AG10803 (cell line): ENCODE measurements at regions not wholly inside any gene's neighbourhood (a gene's known extent, or its start where the extent isn't known, plus 50 kb on each side); places are given as distances from the start of the nearest gene placed in this dataset.

Experiments used
- DNase-seq: peaks from one replicate; pipeline ENCODE4 v3.0.0; 2010; ENCODE audit warnings: low read depth
- H3K4me3 ChIP-seq: 2 replicates; pipeline ENCODE4 v1.5.1; 2011; ENCODE audit warnings: mild to moderate bottlenecking, low read length, control low read depth
- TF ChIP-seq, protein P1 (sequence below): conservative IDR thresholded peaks from 2 replicates; pipeline ENCODE4 v1.5.1; 2011; ENCODE audit warnings: mild to moderate bottlenecking, low read length, control low read depth, inconsistent platforms

DNA sequence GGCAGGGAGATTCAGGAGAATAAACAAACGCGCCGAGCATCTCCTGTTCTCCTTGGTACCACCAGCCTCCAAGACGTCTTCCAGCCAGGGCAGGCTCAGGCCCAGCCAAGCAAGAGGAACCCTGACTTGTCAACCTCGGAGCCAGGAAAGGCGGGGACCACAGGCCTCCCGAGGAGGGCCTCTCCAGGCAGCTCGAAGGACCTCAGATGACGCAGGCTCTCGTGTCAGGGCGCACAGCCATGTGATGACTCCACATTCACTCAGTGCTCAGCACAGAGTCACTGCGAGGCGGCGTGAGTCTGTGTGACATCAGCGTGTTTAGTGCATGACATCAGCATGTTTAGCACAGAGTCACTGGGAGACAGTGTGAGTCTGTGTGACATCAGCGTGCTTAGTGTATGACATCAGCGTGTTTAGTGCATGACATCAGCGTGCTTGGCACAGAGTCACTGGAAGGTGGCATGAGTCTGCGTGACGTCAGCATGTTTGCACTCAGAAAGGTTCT is 241.4 kb downstream of the BRD1 start:
- TF ChIP-seq, protein P1, sequence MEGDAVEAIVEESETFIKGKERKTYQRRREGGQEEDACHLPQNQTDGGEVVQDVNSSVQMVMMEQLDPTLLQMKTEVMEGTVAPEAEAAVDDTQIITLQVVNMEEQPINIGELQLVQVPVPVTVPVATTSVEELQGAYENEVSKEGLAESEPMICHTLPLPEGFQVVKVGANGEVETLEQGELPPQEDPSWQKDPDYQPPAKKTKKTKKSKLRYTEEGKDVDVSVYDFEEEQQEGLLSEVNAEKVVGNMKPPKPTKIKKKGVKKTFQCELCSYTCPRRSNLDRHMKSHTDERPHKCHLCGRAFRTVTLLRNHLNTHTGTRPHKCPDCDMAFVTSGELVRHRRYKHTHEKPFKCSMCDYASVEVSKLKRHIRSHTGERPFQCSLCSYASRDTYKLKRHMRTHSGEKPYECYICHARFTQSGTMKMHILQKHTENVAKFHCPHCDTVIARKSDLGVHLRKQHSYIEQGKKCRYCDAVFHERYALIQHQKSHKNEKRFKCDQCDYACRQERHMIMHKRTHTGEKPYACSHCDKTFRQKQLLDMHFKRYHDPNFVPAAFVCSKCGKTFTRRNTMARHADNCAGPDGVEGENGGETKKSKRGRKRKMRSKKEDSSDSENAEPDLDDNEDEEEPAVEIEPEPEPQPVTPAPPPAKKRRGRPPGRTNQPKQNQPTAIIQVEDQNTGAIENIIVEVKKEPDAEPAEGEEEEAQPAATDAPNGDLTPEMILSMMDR, result no peak

GRCh38 chr22:49585461-49586243 is 242.0 kb downstream of the BRD1 start:
- no peak overlapping the region for H3K4me3 ChIP-seq
- no peak for DNase-seq
- TF ChIP-seq, protein P1, result no peak

More for the DNA sequence above, 241.4 kb downstream of the BRD1 start:
- no peak overlapping the region for H3K4me3 ChIP-seq
- DNase-seq, result no peak

DNA sequence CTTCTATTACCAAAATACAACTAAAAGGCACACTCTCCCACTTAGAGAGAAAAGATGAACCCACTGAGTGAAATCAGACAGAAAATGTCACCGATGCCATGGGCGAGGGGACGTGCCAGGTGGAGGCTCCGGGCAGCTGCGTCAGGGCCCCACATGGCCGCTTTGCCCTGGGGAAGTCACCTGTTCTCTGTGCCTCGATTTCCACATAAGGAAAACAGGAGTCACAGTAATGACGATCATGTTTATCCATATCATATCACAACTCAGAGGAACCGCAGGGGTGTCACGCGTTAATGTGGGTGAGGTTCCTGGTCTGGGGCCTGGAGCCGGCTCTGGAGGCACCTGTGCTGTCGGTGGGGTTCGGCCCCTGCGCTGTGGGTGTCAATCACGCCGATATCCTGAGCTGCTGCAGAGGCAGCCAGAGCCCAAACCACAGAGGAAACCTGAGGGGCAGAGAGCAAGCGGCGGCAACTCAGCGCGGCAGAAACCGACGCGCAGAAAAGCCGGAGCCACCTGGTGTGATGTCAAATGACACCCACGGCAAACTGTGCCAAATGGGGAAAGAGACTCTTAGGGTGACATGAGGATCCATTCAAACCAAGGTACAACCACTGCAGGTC is 243.7 kb downstream of the BRD1 start:
- no peak overlapping the region for H3K4me3 ChIP-seq
- TF ChIP-seq, protein P1, result no peak
- DNase-seq, result no peak

DNA sequence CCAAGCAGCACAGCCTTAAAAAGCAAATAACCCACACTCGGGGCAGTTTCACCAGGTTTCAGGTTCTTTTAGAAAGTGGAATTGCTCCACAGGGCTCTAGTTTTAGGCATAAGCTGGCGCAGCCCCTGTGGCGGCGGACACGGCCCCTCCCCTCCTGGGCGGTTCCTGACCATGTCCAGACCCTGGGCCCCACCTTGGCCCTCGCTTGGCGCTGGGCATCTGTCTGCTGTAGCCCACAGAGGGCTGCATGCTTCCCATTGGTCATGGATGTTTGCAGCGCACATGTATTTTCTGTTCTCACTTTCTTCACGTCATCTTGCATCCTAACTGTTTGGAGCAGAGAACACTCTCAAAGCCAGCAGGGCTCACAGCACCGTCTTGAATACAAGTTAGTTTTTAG is 244.3 kb downstream of the BRD1 start:
- TF ChIP-seq, protein P1, result no peak
- H3K4me3 ChIP-seq, result no peak overlapping the region
- DNase-seq, result no peak

GRCh38 chr22:49582678-49583077 is 245.0 kb downstream of the BRD1 start:
- H3K4me3 ChIP-seq, result no peak overlapping the region
- TF ChIP-seq, protein P1, result no peak
- DNase-seq, result no peak

DNA sequence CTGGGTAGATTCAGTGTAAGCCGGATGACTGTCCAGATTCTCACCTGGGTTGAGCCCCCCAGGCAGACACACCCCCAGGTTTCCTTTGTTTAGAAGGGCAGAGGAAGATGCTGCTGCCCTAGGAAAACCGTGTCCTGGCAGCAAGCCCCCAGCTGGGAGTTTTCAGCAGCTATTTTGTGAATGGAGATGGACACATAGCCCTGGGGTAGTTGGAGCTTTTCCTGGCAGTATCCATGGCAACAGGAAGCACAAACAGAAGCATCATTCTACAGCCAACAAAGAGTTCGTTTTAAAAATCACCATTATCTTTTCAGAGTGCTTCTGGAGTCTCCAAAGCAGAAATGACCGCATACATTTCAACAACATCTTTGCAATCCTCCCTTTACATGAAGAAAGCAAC is 245.5 kb downstream of the BRD1 start:
- TF ChIP-seq, protein P1, result no peak
- no peak for DNase-seq
- H3K4me3 ChIP-seq, result no peak overlapping the region

GRCh38 chr22:49580024-49580423 is 247.6 kb downstream of the BRD1 start:
- H3K4me3 ChIP-seq, result no peak overlapping the region
- DNase-seq, result no peak
- TF ChIP-seq, protein P1, result no peak
